GM12878 (cell line): ENCODE measurements at regions not wholly inside any gene's neighbourhood (a gene's known extent, or its start where the extent isn't known, plus 50 kb on each side); places are given as distances from the start of the nearest gene placed in this dataset.
A peak's percentile ranks its signal among the peaks of the same experiment; 100 is the strongest.

Experiments
- ATAC-seq: fragments of 200-7000 bp; cut with Tn5 transposase; 3 replicates; pipeline ENCODE4 v1.9.1; 2020; ENCODE audit warnings: mild to moderate bottlenecking, moderate library complexity
- BruUV-seq: library from RNA; stranded (reverse); fragments of 400-500 nt; replicated peaks from 2 replicates; lab custom pipeline; 2021; lab: Mats Ljungman, UMichigan
- CTCF ChIA-PET: fragments of 300-600 bp; sonication (Branson Sonifier 250); formaldehyde crosslinking; extraction: SDS; loops from one replicate; lab custom pipeline; 2021; ENCODE audit warnings: inconsistent platforms; lab: Yijun Ruan, JAX
- POLR2A ChIA-PET: fragments of 350-600 bp; formaldehyde crosslinking; extraction: SDS; loops from one replicate; lab custom pipeline; 2021; ENCODE audit warnings: inconsistent platforms; lab: Charles Lee
- RAD21 ChIA-PET: fragments of 300-600 bp; sonication (Branson Sonifier 250); formaldehyde crosslinking; loops from one replicate; lab custom pipeline; 2023; ENCODE audit warnings: antibody characterized with exemption; ENCODE audit not compliant: unreplicated experiment; lab: Charles Lee
- SMC1A ChIA-PET: fragments of 300-600 bp; sonication (Branson Sonifier 250); formaldehyde crosslinking; loops from one replicate; lab custom pipeline; 2023; ENCODE audit not compliant: unreplicated experiment, uncharacterized antibody; lab: Charles Lee
- DNase-seq: peaks from one replicate; pipeline ENCODE4 v3.0.0-alpha.2; 2011; ENCODE audit warnings: low read depth, low spot score
- FAIRE-seq: peaks from 3 replicates; lab custom pipeline; 2011; peaks lifted over from hg19 to GRCh38; lab: Jason Lieb, UNC
- H2AFZ ChIP-seq: 2 replicates; pipeline ENCODE4 v1.6.0; 2011; ENCODE audit warnings: low read depth, low read length, control low read depth; ENCODE audit not compliant: control insufficient read depth
- H3K27ac ChIP-seq: 2 replicates; pipeline ENCODE4 v1.5.1; 2011; ENCODE audit warnings: control low read depth; ENCODE audit not compliant: control insufficient read depth, insufficient read depth
- H3K27me3 ChIP-seq, 2 experiments: replicated peaks in 1 of 2; 2 replicates each; pipeline versions ENCODE4 v1.6.0 to v1.6.1; 2011; ENCODE audit warnings: low read length in 1 of 2; ENCODE audit not compliant: control insufficient read depth in 2 of 2, insufficient read depth in 2 of 2
- H3K36me3 ChIP-seq, 2 experiments: 2 replicates each; pipeline ENCODE4 v1.5.1; 2011; ENCODE audit warnings: low read length in 1 of 2; ENCODE audit not compliant: control insufficient read depth in 2 of 2, insufficient read depth in 2 of 2
- H3K4me1 ChIP-seq: 2 replicates; pipeline ENCODE4 v1.6.1; 2011; ENCODE audit warnings: mild to moderate bottlenecking, low read length, moderate library complexity, mixed read lengths; ENCODE audit not compliant: control insufficient read depth, insufficient read depth
- H3K4me2 ChIP-seq: 2 replicates; pipeline ENCODE4 v1.6.0; 2011; ENCODE audit warnings: control low read depth; ENCODE audit not compliant: control insufficient read depth, insufficient read depth
- H3K4me3 ChIP-seq: fragments of 200-600 bp; sonication (generic); 2 replicates; pipeline ENCODE4 v1.5.1; 2016
- H3K79me2 ChIP-seq: 2 replicates; pipeline ENCODE4 v1.6.0; 2011; ENCODE audit warnings: low read length; ENCODE audit not compliant: control insufficient read depth, insufficient read depth
- H3K9ac ChIP-seq: 2 replicates; pipeline ENCODE4 v1.8.0; 2011; ENCODE audit warnings: low read length, control low read depth, mixed read lengths; ENCODE audit not compliant: control insufficient read depth, insufficient read depth
- H3K9me3 ChIP-seq: replicated peaks from 3 replicates; pipeline ENCODE4 v1.5.1; 2011; ENCODE audit warnings: mild to moderate bottlenecking, low read length; ENCODE audit not compliant: control insufficient read depth, insufficient read depth
- H4K20me1 ChIP-seq: 2 replicates; pipeline ENCODE4 v1.6.0; 2011; ENCODE audit not compliant: control insufficient read depth, insufficient read depth
- ATF3 ChIP-seq: IDR thresholded peaks from 2 replicates; pipeline ENCODE4 v1.6.1; 2011; ENCODE audit warnings: low read depth, mild to moderate bottlenecking, low read length, moderate library complexity, borderline replicate concordance; ENCODE audit errors: extremely low read depth
- ATF7 ChIP-seq: fragments of 450-650 bp; IDR thresholded peaks from 2 replicates; pipeline ENCODE4 v1.6.1; 2016; ENCODE audit warnings: low read depth, mild to moderate bottlenecking
- CEBPB ChIP-seq, 2 experiments: fragments of 150-350 bp in 1 of 2; IDR thresholded peaks; 2 replicates each; pipeline ENCODE4 v1.6.1; 2012 to 2014; ENCODE audit warnings: low read depth in 2 of 2, low read length in 2 of 2, borderline replicate concordance in 1 of 2, inconsistent platforms in 1 of 2
- DPF2 ChIP-seq: fragments of 450-650 bp; IDR thresholded peaks from 2 replicates; pipeline ENCODE4 v1.6.1; 2017; ENCODE audit warnings: mild to moderate bottlenecking
- EP300 ChIP-seq, 2 experiments: fragments of 150-350 bp in 1 of 2; IDR thresholded peaks; 2 replicates each; pipeline ENCODE4 v1.6.1; 2011 to 2012; ENCODE audit warnings: low read depth in 2 of 2, low read length in 2 of 2, borderline replicate concordance in 1 of 2, improper control_type of control experiment in 1 of 2, inconsistent platforms in 1 of 2; ENCODE audit not compliant: control insufficient read depth in 1 of 2
- IKZF1 ChIP-seq: fragments of 450-650 bp; conservative IDR thresholded peaks from 2 replicates; pipeline ENCODE4 v1.6.1; 2017; ENCODE audit warnings: antibody characterized with exemption, mild to moderate bottlenecking
- KLF5 ChIP-seq: fragments of 450-650 bp; IDR thresholded peaks from 2 replicates; pipeline ENCODE4 v1.6.1; 2014; ENCODE audit warnings: mild to moderate bottlenecking; ENCODE audit not compliant: partially characterized antibody
- NFXL1 ChIP-seq: fragments of 450-650 bp; IDR thresholded peaks from 2 replicates; pipeline ENCODE4 v1.6.1; 2017; ENCODE audit warnings: antibody characterized with exemption, mild to moderate bottlenecking, borderline replicate concordance
- NR2F1 ChIP-seq: fragments of 450-650 bp; conservative IDR thresholded peaks from 2 replicates; pipeline ENCODE4 v1.6.1; 2017; ENCODE audit warnings: mild to moderate bottlenecking
- POLR2AphosphoS2 ChIP-seq: IDR thresholded peaks from 2 replicates; pipeline ENCODE4 v1.6.1; 2011; ENCODE audit warnings: low read depth, mild to moderate bottlenecking, low read length, improper control_type of control experiment, moderate library complexity
- POLR2AphosphoS5 ChIP-seq: IDR thresholded peaks from 2 replicates; pipeline ENCODE4 v1.6.1; 2011; ENCODE audit warnings: mild to moderate bottlenecking, low read length, inconsistent platforms
- SREBF2 ChIP-seq: IDR thresholded peaks from 2 replicates; pipeline ENCODE4 v1.6.1; 2012; ENCODE audit warnings: mild to moderate bottlenecking, low read length
- SUZ12 ChIP-seq: fragments of 200-600 bp; sonication (generic); IDR thresholded peaks from one replicate; pipeline ENCODE4 v1.6.1; 2018; ENCODE audit warnings: antibody characterized with exemption, mild to moderate bottlenecking; ENCODE audit not compliant: unreplicated experiment
- TBL1XR1 ChIP-seq: IDR thresholded peaks from 2 replicates; pipeline ENCODE4 v1.6.1; 2012; ENCODE audit warnings: low read depth, low read length, improper control_type of control experiment
- TCF7 ChIP-seq: IDR thresholded peaks from 2 replicates; pipeline ENCODE4 v1.6.1; 2014; ENCODE audit warnings: antibody characterized with exemption, borderline replicate concordance
- WGBS: methylation state at CpG from one replicate; pipeline ENCODE4 v1.1.6; 2016; ENCODE audit warnings: low lambda C conversion rate; ENCODE audit not compliant: insufficient replicate concordance, insufficient coverage; ENCODE audit errors: missing lambda C conversion rate; 5-methylcytosine and 5-hydroxymethylcytosine counted together
- in situ Hi-C: fragments of 300-500 bp; cut with MboI; formaldehyde crosslinking; loops from 9 replicates; pipeline ENCODE4 v1.14.3; 2018; ENCODE audit warnings: mixed read lengths
- intact Hi-C: fragments of 100-400 bp; cut with micrococcal nuclease; formaldehyde crosslinking; loops from one replicate; pipeline ENCODE4 v1.14.2; 2022; ENCODE audit not compliant: unreplicated experiment
- TF ChIP-seq, protein P1 (sequence below): IDR thresholded peaks from 2 replicates; pipeline ENCODE4 v1.6.1; 2011; ENCODE audit warnings: borderline replicate concordance, low read depth, mild to moderate bottlenecking, moderate library complexity, mixed read lengths, low read length; ENCODE audit not compliant: insufficient read depth; ENCODE audit errors: extremely low read length

DNA sequence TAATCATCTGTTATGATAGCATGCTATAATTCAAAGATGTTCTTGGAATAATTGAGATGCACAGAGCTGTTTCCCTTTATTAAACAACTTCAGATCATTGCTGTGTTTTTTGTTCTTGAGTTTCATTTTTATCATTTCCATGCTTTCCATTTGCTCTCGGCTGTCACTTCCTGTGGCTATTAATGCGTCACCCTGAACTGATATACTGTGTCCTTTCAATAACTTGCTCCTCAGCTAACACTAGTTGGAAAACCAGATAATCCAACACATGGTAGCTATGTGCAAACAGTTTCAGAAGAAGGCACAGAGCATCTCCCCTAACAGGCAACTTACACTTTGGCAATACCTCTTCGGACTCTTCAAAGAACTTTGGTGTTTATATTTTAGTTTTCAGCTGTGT lies 376.0 kb downstream of the GBA3 start:
- SMC1A ChIA-PET = interaction anchor here (0.8 to 4.6 kb wide), 12 partner anchors 9 to 265 kb away, joined by 3 to 19 read pairs (median 4); no protein-coding TSS in a partner anchor
- no peak for TF ChIP-seq CEBPB (IDR thresholded peaks at IDR 0.05; ENCODE audit: borderline replicate concordance in 1 of 2, low read depth in 2 of 2, low read length in 2 of 2)
- no peak for TF ChIP-seq KLF5
- no peak for TF ChIP-seq TBL1XR1
- peak in 1 of 2 experiments; percentile 16; a peak in 1 of 4 replicates for TF ChIP-seq EP300 (IDR thresholded peaks at IDR 0.05; ENCODE audit: borderline replicate concordance in 1 of 2, control insufficient read depth in 1 of 2, low read depth in 2 of 2, low read length in 2 of 2)
- FAIRE-seq (no peak), DNase-seq (no peak), ATAC-seq (peak; percentile 57)
- intact Hi-C loops (no loop called here), in situ Hi-C loops (no loop called here)
- POLR2A ChIA-PET = interaction anchor here (3.1 kb wide), 1 partner anchor 16 kb away, joined by 10 read pairs; no protein-coding TSS in a partner anchor
- Histone ChIP-seq H3K9me3 (no peaks in the 10 kb centered on the region), H3K9ac (no peak overlapping the region), H3K79me2 (no peaks in the 10 kb centered on the region), H3K4me3 (no peak overlapping the region), H3K4me2 (no peak overlapping the region), H3K4me1 (no peaks in the 10 kb centered on the region), H3K27ac (no peak overlapping the region), H3K36me3 (no peaks in the 10 kb centered on the region), H3K27me3 (no peaks in the 10 kb centered on the region), H2AFZ (no peak overlapping the region), H4K20me1 (no peaks in the 10 kb centered on the region)
- RAD21 ChIA-PET = interaction anchor here (0.9 to 2.1 kb wide), 6 partner anchors 15 to 48 kb away, joined by 3 to 7 read pairs (median 4); no protein-coding TSS in a partner anchor
- no TSS peak for BruUV-seq
- CTCF ChIA-PET = interaction anchor here (1.0 to 1.7 kb wide), 6 partner anchors 15 to 68 kb away, joined by 3 to 6 read pairs (median 3); no protein-coding TSS in a partner anchor
- 17% methylated on average over 3 of the region's 3 CpGs for WGBS

DNA sequence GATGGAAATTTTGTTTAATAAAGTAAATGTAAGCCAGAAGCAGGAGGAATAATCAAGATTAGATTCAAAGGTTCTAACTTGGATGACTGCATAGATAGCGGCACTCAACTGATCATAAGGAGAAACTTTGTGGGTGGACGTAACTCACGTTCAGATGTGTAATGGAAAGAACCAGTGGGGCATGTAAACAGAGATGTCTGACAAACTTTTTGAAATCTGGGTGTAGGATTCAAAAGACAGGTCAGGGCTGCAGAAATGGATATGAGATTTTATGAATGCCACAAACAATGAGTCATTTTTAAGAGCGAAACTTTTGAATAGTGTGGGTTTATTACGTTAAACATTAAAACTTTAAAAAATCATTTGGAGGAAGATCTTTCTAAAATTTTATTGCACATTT lies 375.6 kb downstream of the GBA3 start:
- DNase-seq = no peak
- intact Hi-C loops (no loop called here), in situ Hi-C loops (no loop called here)
- H3K4me2 ChIP-seq = no peak overlapping the region
- H3K4me3 ChIP-seq = no peak overlapping the region
- no peak overlapping the region for H3K27ac ChIP-seq
- no peak overlapping the region for H3K9ac ChIP-seq
- H3K4me1 ChIP-seq = no peaks in the 10 kb centered on the region
- SMC1A ChIA-PET = interaction anchor here (0.5 to 4.6 kb wide), 13 partner anchors 10 to 463 kb away, joined by 3 to 19 read pairs (median 4); no protein-coding TSS in a partner anchor
- peak; percentile 90 for ATAC-seq
- RAD21 ChIA-PET = interaction anchor here (0.9 to 2.1 kb wide), 6 partner anchors 16 to 49 kb away, joined by 3 to 7 read pairs (median 4); no protein-coding TSS in a partner anchor
- H3K36me3 ChIP-seq = no peaks in the 10 kb centered on the region
- CTCF ChIA-PET = interaction anchor here (1.0 to 1.2 kb wide), 4 partner anchors 17 to 67 kb away, joined by 3 read pairs; no protein-coding TSS in a partner anchor
- no peaks in the 10 kb centered on the region for H3K79me2 ChIP-seq
- FAIRE-seq = no peak
- H3K9me3 ChIP-seq = no peaks in the 10 kb centered on the region
- no peaks in the 10 kb centered on the region for H4K20me1 ChIP-seq
- no TSS peak for BruUV-seq
- H3K27me3 ChIP-seq = no peaks in the 10 kb centered on the region
- no peak overlapping the region for H2AFZ ChIP-seq
- POLR2A ChIA-PET = interaction anchor here (3.1 kb wide), 1 partner anchor 16 kb away, joined by 10 read pairs; no protein-coding TSS in a partner anchor
- 67% methylated on average over 5 of the region's 5 CpGs for WGBS
- TF ChIP-seq SUZ12 (no peak), POLR2AphosphoS2 (no peak), POLR2AphosphoS5 (no peak), NFXL1 (no peak), DPF2 (peak; percentile 82), TCF7 (no peak), NR2F1 (0 out of 2 replicates have a peak, but pooled peaks have one; percentile 30), ATF7 (peak; percentile 95), SREBF2 (no peak), IKZF1 (peak; percentile 69), EP300 (IDR thresholded peaks at IDR 0.05; ENCODE audit: borderline replicate concordance in 1 of 2, control insufficient read depth in 1 of 2, low read depth in 2 of 2, low read length in 2 of 2) (peak in 1 of 2 experiments; percentile 72; a peak in 2 of 4 replicates), ATF3 (no peak)
- TF ChIP-seq, protein P1, sequence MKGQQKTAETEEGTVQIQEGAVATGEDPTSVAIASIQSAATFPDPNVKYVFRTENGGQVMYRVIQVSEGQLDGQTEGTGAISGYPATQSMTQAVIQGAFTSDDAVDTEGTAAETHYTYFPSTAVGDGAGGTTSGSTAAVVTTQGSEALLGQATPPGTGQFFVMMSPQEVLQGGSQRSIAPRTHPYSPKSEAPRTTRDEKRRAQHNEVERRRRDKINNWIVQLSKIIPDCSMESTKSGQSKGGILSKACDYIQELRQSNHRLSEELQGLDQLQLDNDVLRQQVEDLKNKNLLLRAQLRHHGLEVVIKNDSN = no peak
